ENCODE measurements at regions not wholly inside any gene's neighbourhood (a gene's known extent, or its start where the extent isn't known, plus 50 kb on each side); places are given as distances from the start of the nearest gene placed in this dataset.

GRCh38 chr1:229885568-229886495 lies 181.2 kb upstream of the GALNT2 start:
- TF ChIP-seq REST (IDR thresholded peaks at IDR 0.05; ENCODE audit: borderline replicate concordance) = no peak
- no peak for TF ChIP-seq CTCF (IDR thresholded peaks at IDR 0.05; ENCODE audit: poor library complexity, severe bottlenecking)
- no peak for TF ChIP-seq RAD21 (conservative IDR thresholded peaks at IDR 0.05)
